Activated T-helper 17 cell treated with anti-CD3 and anti-CD28 coated beads, Interleukin-2, amount 50 U/mL, for 72 hours (primary cell): ENCODE measurements at regions not wholly inside any gene's neighbourhood (a gene's known extent, or its start where the extent isn't known, plus 50 kb on each side); places are given as distances from the start of the nearest gene placed in this dataset.

Source experiments
- ATAC-seq: fragments of 150-1000 bp; cut with Tn5 transposase; replicated peaks from 2 replicates; pipeline ENCODE4 v1.10.0; 2021; ENCODE audit warnings: mild to moderate bottlenecking, moderate library complexity
- H3K27ac Mint-ChIP-seq: one replicate; pipeline ENCODE4 v1.8.0; 2022; ENCODE audit warnings: mixed read lengths
- H3K27me3 Mint-ChIP-seq: one replicate; pipeline ENCODE4 v1.8.0; 2022; ENCODE audit warnings: mixed read lengths
- H3K36me3 Mint-ChIP-seq: one replicate; pipeline ENCODE4 v1.8.0; 2022; ENCODE audit warnings: low read depth, mild to moderate bottlenecking, mixed read lengths
- H3K4me1 Mint-ChIP-seq: one replicate; pipeline ENCODE4 v1.8.0; 2022; ENCODE audit warnings: mixed read lengths
- H3K4me3 Mint-ChIP-seq: one replicate; pipeline ENCODE4 v1.8.0; 2022; ENCODE audit warnings: mild to moderate bottlenecking, mixed read lengths
- H3K9me3 Mint-ChIP-seq: one replicate; pipeline ENCODE4 v1.8.0; 2022; ENCODE audit warnings: mixed read lengths

- H3K27ac Mint-ChIP-seq: no peak overlapping the region
Measured at GRCh38 chr3:127405010-127405598, 117.3 kb upstream of the PRR20G start.

GRCh38 chr3:127404221-127405009 is 116.6 kb upstream of the PRR20G start:
- Mint-ChIP-seq H3K4me1 (no peaks in the 10 kb centered on the region), H3K27me3 (peaks cover 23% of the 10 kb centered on the region), H3K4me3 (no peak overlapping the region), H3K36me3 (no peaks in the 10 kb centered on the region), H3K9me3 (no peaks in the 10 kb centered on the region), H3K27ac (no peak overlapping the region)
- no peak for ATAC-seq

More at GRCh38 chr3:127405010-127405598, 117.3 kb upstream of the PRR20G start:
- no peak overlapping the region for H3K4me3 Mint-ChIP-seq
- no peaks in the 10 kb centered on the region for H3K36me3 Mint-ChIP-seq
- no peaks in the 10 kb centered on the region for H3K4me1 Mint-ChIP-seq
- no peaks in the 10 kb centered on the region for H3K9me3 Mint-ChIP-seq
- no peak for ATAC-seq
- H3K27me3 Mint-ChIP-seq: peaks cover 23% of the 10 kb centered on the region

GRCh38 chr3:127403795-127404194 is 115.9 kb upstream of the PRR20G start:
- Mint-ChIP-seq H3K9me3 (no peaks in the 10 kb centered on the region), H3K36me3 (no peaks in the 10 kb centered on the region), H3K27ac (no peak overlapping the region), H3K27me3 (peaks cover 23% of the 10 kb centered on the region), H3K4me3 (no peak overlapping the region), H3K4me1 (no peaks in the 10 kb centered on the region)
- no peak for ATAC-seq

- Mint-ChIP-seq H3K36me3 (no peaks in the 10 kb centered on the region), H3K4me3 (no peak overlapping the region), H3K4me1 (no peaks in the 10 kb centered on the region), H3K27me3 (peaks cover 21% of the 10 kb centered on the region), H3K9me3 (no peaks in the 10 kb centered on the region), H3K27ac (no peak overlapping the region)
- no peak for ATAC-seq
Measured at GRCh38 chr3:127399154-127399553, 111.3 kb upstream of the PRR20G start.

- Mint-ChIP-seq H3K27ac (no peak overlapping the region), H3K4me1 (no peaks in the 10 kb centered on the region), H3K36me3 (no peaks in the 10 kb centered on the region), H3K4me3 (no peak overlapping the region), H3K27me3 (peaks cover 21% of the 10 kb centered on the region), H3K9me3 (no peaks in the 10 kb centered on the region)
- no peak for ATAC-seq
Measured at GRCh38 chr3:127396473-127396872, 108.6 kb upstream of the PRR20G start.

GRCh38 chr3:127395663-127396355 is 108.0 kb upstream of the PRR20G start:
- no peak for ATAC-seq
- no peak overlapping the region for H3K4me3 Mint-ChIP-seq
- H3K36me3 Mint-ChIP-seq: no peaks in the 10 kb centered on the region
- no peaks in the 10 kb centered on the region for H3K9me3 Mint-ChIP-seq
- no peak overlapping the region for H3K27ac Mint-ChIP-seq
- no peaks in the 10 kb centered on the region for H3K4me1 Mint-ChIP-seq
- peaks cover 16% of the 10 kb centered on the region for H3K27me3 Mint-ChIP-seq

- no peaks in the 10 kb centered on the region for H3K9me3 Mint-ChIP-seq
- no peak for ATAC-seq
- H3K36me3 Mint-ChIP-seq: no peaks in the 10 kb centered on the region
- H3K4me3 Mint-ChIP-seq: no peak overlapping the region
- no peaks in the 10 kb centered on the region for H3K4me1 Mint-ChIP-seq
- peaks cover 15% of the 10 kb centered on the region for H3K27me3 Mint-ChIP-seq
- H3K27ac Mint-ChIP-seq: no peak overlapping the region
Measured at GRCh38 chr3:127394984-127395662, 107.3 kb upstream of the PRR20G start.

GRCh38 chr3:127394031-127394430 is 106.2 kb upstream of the PRR20G start:
- no peaks in the 10 kb centered on the region for H3K36me3 Mint-ChIP-seq
- no peak for ATAC-seq
- H3K9me3 Mint-ChIP-seq: no peaks in the 10 kb centered on the region
- peaks cover 19% of the 10 kb centered on the region for H3K27me3 Mint-ChIP-seq
- H3K4me1 Mint-ChIP-seq: no peaks in the 10 kb centered on the region
- no peak overlapping the region for H3K4me3 Mint-ChIP-seq
- no peak overlapping the region for H3K27ac Mint-ChIP-seq

- no peak for ATAC-seq
- Mint-ChIP-seq H3K27me3 (peaks cover 17% of the 10 kb centered on the region), H3K9me3 (no peaks in the 10 kb centered on the region), H3K4me1 (no peaks in the 10 kb centered on the region), H3K4me3 (no peak overlapping the region), H3K27ac (no peak overlapping the region), H3K36me3 (no peaks in the 10 kb centered on the region)
Measured at GRCh38 chr3:127393131-127393820, 105.4 kb upstream of the PRR20G start.

- Mint-ChIP-seq H3K36me3 (no peaks in the 10 kb centered on the region), H3K27me3 (peaks cover 25% of the 10 kb centered on the region), H3K27ac (no peak overlapping the region), H3K4me1 (no peaks in the 10 kb centered on the region), H3K9me3 (no peaks in the 10 kb centered on the region), H3K4me3 (no peak overlapping the region)
- ATAC-seq: no peak
Measured at GRCh38 chr3:127392156-127392490, 104.3 kb upstream of the PRR20G start.

- peak; percentile 9 for ATAC-seq
- no peaks in the 10 kb centered on the region for H3K4me1 Mint-ChIP-seq
- peaks cover 25% of the 10 kb centered on the region for H3K27me3 Mint-ChIP-seq
- no peaks in the 10 kb centered on the region for H3K9me3 Mint-ChIP-seq
- H3K4me3 Mint-ChIP-seq: no peak overlapping the region
- H3K36me3 Mint-ChIP-seq: no peaks in the 10 kb centered on the region
- no peak overlapping the region for H3K27ac Mint-ChIP-seq
Measured at GRCh38 chr3:127391436-127392155, 103.8 kb upstream of the PRR20G start.

GRCh38 chr3:127390365-127391025 is 102.6 kb upstream of the PRR20G start:
- Mint-ChIP-seq H3K4me3 (no peak overlapping the region), H3K4me1 (no peaks in the 10 kb centered on the region), H3K27ac (no peak overlapping the region), H3K36me3 (no peaks in the 10 kb centered on the region), H3K27me3 (peaks cover 20% of the 10 kb centered on the region), H3K9me3 (no peaks in the 10 kb centered on the region)
- ATAC-seq: peak; percentile 5

GRCh38 chr3:127389913-127390312 is 102.1 kb upstream of the PRR20G start:
- Mint-ChIP-seq H3K27me3 (peaks cover 20% of the 10 kb centered on the region), H3K27ac (no peak overlapping the region), H3K4me1 (no peaks in the 10 kb centered on the region), H3K36me3 (no peaks in the 10 kb centered on the region), H3K4me3 (no peak overlapping the region), H3K9me3 (no peaks in the 10 kb centered on the region)
- ATAC-seq: no peak
